ENCODE measurements at regions not wholly inside any gene's neighbourhood (a gene's known extent, or its start where the extent isn't known, plus 50 kb on each side); places are given as distances from the start of the nearest gene placed in this dataset.

- TF ChIP-seq CTCF (IDR thresholded peaks at IDR 0.05) (no peak), POLR2A (IDR thresholded peaks at IDR 0.05) (no peak)
Measured at GRCh38 chr16:80344570-80344969, 196.2 kb upstream of the DYNLRB2 start.

All from right lobe of liver (tissue), 4 donors.